ENCODE measurements at regions not wholly inside any gene's neighbourhood (a gene's known extent, or its start where the extent isn't known, plus 50 kb on each side); places are given as distances from the start of the nearest gene placed in this dataset.

- WGBS = 100% methylated on average over 2 of the region's 2 CpGs
- H2BK5ac ChIP-seq (ENCODE audit: low read depth, low read length, poor library complexity, severe bottlenecking) = no peak overlapping the region
- no peak overlapping the region for H4K91ac ChIP-seq (ENCODE audit: low read length)
- no peak overlapping the region for H3K27ac ChIP-seq (ENCODE audit: low read length, poor library complexity, severe bottlenecking)
- H2BK15ac ChIP-seq (ENCODE audit: low read depth, poor library complexity, severe bottlenecking) = no peak overlapping the region
- H3K4ac ChIP-seq (ENCODE audit: low read depth in 1 of 2, low read length in 2 of 2) = no peak overlapping the region
- H2BK12ac ChIP-seq (ENCODE audit: low read length in 2 of 2) = no peak overlapping the region
- no peak overlapping the region for H3K4me3 ChIP-seq (ENCODE audit: insufficient read depth in 1 of 2, low read depth in 1 of 2, low read length in 2 of 2)
- H3K79me1 ChIP-seq (replicated peaks; ENCODE audit: low read length, poor library complexity, severe bottlenecking) = no peaks in the 10 kb centered on the region
- DNase-seq = no peak
- H3K9me3 ChIP-seq (ENCODE audit: control insufficient read depth, low read length) = peaks cover 11% of the 10 kb centered on the region
- no peaks in the 10 kb centered on the region for H3K36me3 ChIP-seq (ENCODE audit: control insufficient read depth in 1 of 2, insufficient read depth in 2 of 2, low read depth in 1 of 2, low read length in 2 of 2)
- no peak overlapping the region for H3K14ac ChIP-seq (ENCODE audit: low read length in 2 of 2)
- H2AK5ac ChIP-seq (ENCODE audit: low read length, severe bottlenecking) = no peak overlapping the region
- no peak overlapping the region for H2AFZ ChIP-seq (ENCODE audit: low read depth, low read length)
- H3K27me3 ChIP-seq (ENCODE audit: control insufficient read depth in 1 of 2, insufficient read depth in 1 of 2, low read length in 2 of 2) = no peaks in the 10 kb centered on the region
- H3K18ac ChIP-seq (ENCODE audit: low read depth in 1 of 2, low read length in 2 of 2) = no peak overlapping the region
- H4K8ac ChIP-seq (ENCODE audit: low read length) = no peak overlapping the region
- H3K23ac ChIP-seq (ENCODE audit: low read length in 2 of 2) = no peak overlapping the region
- H2BK120ac ChIP-seq (ENCODE audit: low read depth, low read length) = no peak overlapping the region
- no peak overlapping the region for H3K9ac ChIP-seq (ENCODE audit: low read length)
- H3K4me2 ChIP-seq (ENCODE audit: low read length, poor library complexity, severe bottlenecking) = no peak overlapping the region
- no peaks in the 10 kb centered on the region for H3K4me1 ChIP-seq (ENCODE audit: control insufficient read depth, insufficient read depth, low read depth, low read length)
Measured at GRCh38 chr2:228938629-228939028, 332.5 kb downstream of the PID1 start.

GRCh38 chr2:228927028-228928010 lies 343.8 kb downstream of the PID1 start:
- WGBS = 50% methylated on average over 1 of the region's 3 CpGs
- Histone ChIP-seq H3K4me3 (ENCODE audit: insufficient read depth in 1 of 2, low read depth in 1 of 2, low read length in 2 of 2) (no peak overlapping the region), H2BK120ac (ENCODE audit: low read depth, low read length) (no peak overlapping the region), H3K4ac (ENCODE audit: low read depth in 1 of 2, low read length in 2 of 2) (no peak overlapping the region), H3K79me1 (replicated peaks; ENCODE audit: low read length, poor library complexity, severe bottlenecking) (no peaks in the 10 kb centered on the region), H3K18ac (ENCODE audit: low read depth in 1 of 2, low read length in 2 of 2) (no peak overlapping the region), H2AFZ (ENCODE audit: low read depth, low read length) (no peak overlapping the region), H3K27me3 (ENCODE audit: control insufficient read depth in 1 of 2, insufficient read depth in 1 of 2, low read length in 2 of 2) (no peaks in the 10 kb centered on the region), H3K4me1 (ENCODE audit: control insufficient read depth, insufficient read depth, low read depth, low read length) (no peaks in the 10 kb centered on the region), H3K36me3 (ENCODE audit: control insufficient read depth in 1 of 2, insufficient read depth in 2 of 2, low read depth in 1 of 2, low read length in 2 of 2) (no peaks in the 10 kb centered on the region), H2AK5ac (ENCODE audit: low read length, severe bottlenecking) (no peak overlapping the region), H3K9ac (ENCODE audit: low read length) (no peak overlapping the region), H3K4me2 (ENCODE audit: low read length, poor library complexity, severe bottlenecking) (no peak overlapping the region), H4K8ac (ENCODE audit: low read length) (no peak overlapping the region), H2BK15ac (ENCODE audit: low read depth, poor library complexity, severe bottlenecking) (no peak overlapping the region), H3K9me3 (ENCODE audit: control insufficient read depth, low read length) (peaks cover 7% of the 10 kb centered on the region), H3K23ac (ENCODE audit: low read length in 2 of 2) (no peak overlapping the region), H2BK5ac (ENCODE audit: low read depth, low read length, poor library complexity, severe bottlenecking) (no peak overlapping the region), H2BK12ac (ENCODE audit: low read length in 2 of 2) (no peak overlapping the region), H3K14ac (ENCODE audit: low read length in 2 of 2) (no peak overlapping the region), H4K91ac (ENCODE audit: low read length) (no peak overlapping the region), H3K27ac (ENCODE audit: low read length, poor library complexity, severe bottlenecking) (no peak overlapping the region)
- no peak for DNase-seq

- no peak overlapping the region for H3K27ac ChIP-seq (ENCODE audit: low read length, poor library complexity, severe bottlenecking)
- no peaks in the 10 kb centered on the region for H3K27me3 ChIP-seq (ENCODE audit: control insufficient read depth in 1 of 2, insufficient read depth in 1 of 2, low read length in 2 of 2)
- no peaks in the 10 kb centered on the region for H3K79me1 ChIP-seq (replicated peaks; ENCODE audit: low read length, poor library complexity, severe bottlenecking)
- H4K8ac ChIP-seq (ENCODE audit: low read length) = no peak overlapping the region
- H3K23ac ChIP-seq (ENCODE audit: low read length in 2 of 2) = no peak overlapping the region
- H3K4me2 ChIP-seq (ENCODE audit: low read length, poor library complexity, severe bottlenecking) = no peak overlapping the region
- no peak overlapping the region for H3K14ac ChIP-seq (ENCODE audit: low read length in 2 of 2)
- no peak overlapping the region for H3K4ac ChIP-seq (ENCODE audit: low read depth in 1 of 2, low read length in 2 of 2)
- no peaks in the 10 kb centered on the region for H3K4me1 ChIP-seq (ENCODE audit: control insufficient read depth, insufficient read depth, low read depth, low read length)
- H3K9ac ChIP-seq (ENCODE audit: low read length) = no peak overlapping the region
- H3K36me3 ChIP-seq (ENCODE audit: control insufficient read depth in 1 of 2, insufficient read depth in 2 of 2, low read depth in 1 of 2, low read length in 2 of 2) = no peaks in the 10 kb centered on the region
- no peak overlapping the region for H4K91ac ChIP-seq (ENCODE audit: low read length)
- no peaks in the 10 kb centered on the region for H3K9me3 ChIP-seq (ENCODE audit: control insufficient read depth, low read length)
- H2BK12ac ChIP-seq (ENCODE audit: low read length in 2 of 2) = no peak overlapping the region
- no peak overlapping the region for H2BK5ac ChIP-seq (ENCODE audit: low read depth, low read length, poor library complexity, severe bottlenecking)
- no peak for DNase-seq
- H2AFZ ChIP-seq (ENCODE audit: low read depth, low read length) = no peak overlapping the region
- H3K18ac ChIP-seq (ENCODE audit: low read depth in 1 of 2, low read length in 2 of 2) = no peak overlapping the region
- no peak overlapping the region for H3K4me3 ChIP-seq (ENCODE audit: insufficient read depth in 1 of 2, low read depth in 1 of 2, low read length in 2 of 2)
- H2BK120ac ChIP-seq (ENCODE audit: low read depth, low read length) = no peak overlapping the region
- 81% methylated on average over 4 of the region's 4 CpGs for WGBS
- no peak overlapping the region for H2BK15ac ChIP-seq (ENCODE audit: low read depth, poor library complexity, severe bottlenecking)
- H2AK5ac ChIP-seq (ENCODE audit: low read length, severe bottlenecking) = no peak overlapping the region
Measured at GRCh38 chr2:228919808-228920207, 351.3 kb downstream of the PID1 start.

GRCh38 chr2:228917220-228917619 lies 353.9 kb downstream of the PID1 start:
- H3K18ac ChIP-seq (ENCODE audit: low read depth in 1 of 2, low read length in 2 of 2) = no peak overlapping the region
- no peaks in the 10 kb centered on the region for H3K79me1 ChIP-seq (replicated peaks; ENCODE audit: low read length, poor library complexity, severe bottlenecking)
- no peak overlapping the region for H3K27ac ChIP-seq (ENCODE audit: low read length, poor library complexity, severe bottlenecking)
- no peak overlapping the region for H3K4me2 ChIP-seq (ENCODE audit: low read length, poor library complexity, severe bottlenecking)
- no peak overlapping the region for H3K4me3 ChIP-seq (ENCODE audit: insufficient read depth in 1 of 2, low read depth in 1 of 2, low read length in 2 of 2)
- H2AK5ac ChIP-seq (ENCODE audit: low read length, severe bottlenecking) = no peak overlapping the region
- no peak overlapping the region for H2BK15ac ChIP-seq (ENCODE audit: low read depth, poor library complexity, severe bottlenecking)
- H2BK120ac ChIP-seq (ENCODE audit: low read depth, low read length) = no peak overlapping the region
- H3K9me3 ChIP-seq (ENCODE audit: control insufficient read depth, low read length) = no peaks in the 10 kb centered on the region
- H3K14ac ChIP-seq (ENCODE audit: low read length in 2 of 2) = no peak overlapping the region
- H3K9ac ChIP-seq (ENCODE audit: low read length) = no peak overlapping the region
- H3K36me3 ChIP-seq (ENCODE audit: control insufficient read depth in 1 of 2, insufficient read depth in 2 of 2, low read depth in 1 of 2, low read length in 2 of 2) = no peaks in the 10 kb centered on the region
- no peak overlapping the region for H4K91ac ChIP-seq (ENCODE audit: low read length)
- no peaks in the 10 kb centered on the region for H3K4me1 ChIP-seq (ENCODE audit: control insufficient read depth, insufficient read depth, low read depth, low read length)
- H3K4ac ChIP-seq (ENCODE audit: low read depth in 1 of 2, low read length in 2 of 2) = no peak overlapping the region
- no peak overlapping the region for H2BK12ac ChIP-seq (ENCODE audit: low read length in 2 of 2)
- WGBS = 40% methylated on average over 1 of the region's 1 CpG
- H2AFZ ChIP-seq (ENCODE audit: low read depth, low read length) = no peak overlapping the region
- DNase-seq = peak; percentile 1
- no peak overlapping the region for H2BK5ac ChIP-seq (ENCODE audit: low read depth, low read length, poor library complexity, severe bottlenecking)
- no peak overlapping the region for H4K8ac ChIP-seq (ENCODE audit: low read length)
- no peaks in the 10 kb centered on the region for H3K27me3 ChIP-seq (ENCODE audit: control insufficient read depth in 1 of 2, insufficient read depth in 1 of 2, low read length in 2 of 2)
- no peak overlapping the region for H3K23ac ChIP-seq (ENCODE audit: low read length in 2 of 2)

Data from mesenchymal stem cell (in vitro differentiated cells and primary cell).